NCI-H187 treated with DMSO at 0.1 percent for 48 hours (cell line): ENCODE measurements at regions not wholly inside any gene's neighbourhood (a gene's known extent, or its start where the extent isn't known, plus 50 kb on each side); places are given as distances from the start of the nearest gene placed in this dataset.

Experiments
- DNase-seq: peaks from one replicate; lab custom pipeline; 2025; lab: John Stamatoyannopoulos, UW

DNA sequence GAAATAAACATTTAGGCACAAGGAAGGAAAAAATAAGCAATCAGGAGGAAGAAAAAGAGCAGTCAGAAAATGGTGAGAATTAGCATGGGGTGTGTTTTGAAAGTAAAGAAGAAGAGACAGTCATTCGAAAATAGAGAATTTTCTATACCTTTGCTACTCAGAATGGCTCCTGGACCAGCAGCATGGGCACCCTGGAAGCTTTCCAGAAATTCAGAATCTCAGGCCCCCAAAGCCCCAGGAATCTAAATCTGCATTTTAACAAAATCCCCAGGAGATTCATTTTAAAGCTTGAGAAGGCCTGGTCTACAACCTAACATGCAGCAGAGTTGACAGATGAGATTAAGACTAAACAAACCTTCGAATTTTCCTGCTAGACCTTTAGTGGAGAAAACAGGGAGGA, 131.2 kb upstream of the HDAC9 start:
- DNase-seq: no peak

DNA sequence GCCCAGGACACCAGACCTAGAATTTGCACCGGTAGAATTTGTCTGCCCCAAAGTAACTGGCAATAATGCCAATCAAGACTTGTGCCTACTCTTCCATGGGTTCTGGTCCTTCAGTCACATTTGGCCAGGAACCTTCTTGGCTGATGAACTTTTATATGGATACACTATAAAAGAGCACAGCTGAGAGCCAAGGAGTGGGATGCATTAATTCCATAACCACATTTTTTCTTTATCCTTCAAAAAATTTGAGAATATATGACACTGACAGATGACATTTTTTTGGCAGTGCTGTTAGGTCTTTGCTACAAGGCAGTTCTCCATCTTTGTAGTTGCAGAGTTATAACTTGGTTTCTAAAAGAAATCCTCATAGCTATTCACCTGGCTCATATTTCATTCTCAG, 129.2 kb upstream of the HDAC9 start:
- DNase-seq: no peak

DNA sequence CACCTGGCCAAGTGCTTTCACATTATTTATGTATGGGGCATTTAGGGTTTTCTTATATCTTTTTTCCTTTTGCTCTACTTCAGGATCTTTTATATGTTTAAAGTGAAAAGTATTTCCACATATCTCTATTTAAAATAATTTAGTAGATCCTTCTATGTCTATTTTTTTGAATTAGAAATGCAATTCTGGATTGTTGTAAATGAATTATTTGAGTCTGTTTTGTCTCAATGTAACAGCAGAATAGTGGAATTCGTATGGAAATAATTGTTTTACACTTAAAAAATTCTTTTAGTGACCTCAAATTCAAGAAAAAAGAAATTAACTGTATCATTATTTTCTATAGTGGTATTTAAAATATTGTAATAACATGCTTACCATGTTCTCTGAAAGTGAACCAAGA, 126.5 kb upstream of the HDAC9 start:
- no peak for DNase-seq

DNA sequence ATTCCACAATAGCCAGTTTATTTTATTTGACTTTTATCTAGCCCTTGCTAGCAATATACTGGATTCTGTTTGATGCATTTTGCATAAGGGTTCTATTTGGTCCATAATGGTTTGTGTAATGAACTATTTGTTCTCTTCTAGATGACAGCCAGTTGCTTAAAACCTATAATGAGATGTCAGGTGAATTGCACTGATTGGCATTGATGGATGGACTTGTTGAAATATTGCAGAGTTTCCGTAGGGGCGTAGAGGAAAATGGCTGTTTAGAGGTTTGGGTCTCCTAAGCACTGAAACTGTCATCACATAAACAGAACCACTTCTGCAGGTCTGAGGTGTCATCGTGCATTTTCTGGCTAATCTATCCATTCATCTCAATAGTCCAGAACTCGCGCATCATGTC, 124.9 kb upstream of the HDAC9 start:
- no peak for DNase-seq

DNA sequence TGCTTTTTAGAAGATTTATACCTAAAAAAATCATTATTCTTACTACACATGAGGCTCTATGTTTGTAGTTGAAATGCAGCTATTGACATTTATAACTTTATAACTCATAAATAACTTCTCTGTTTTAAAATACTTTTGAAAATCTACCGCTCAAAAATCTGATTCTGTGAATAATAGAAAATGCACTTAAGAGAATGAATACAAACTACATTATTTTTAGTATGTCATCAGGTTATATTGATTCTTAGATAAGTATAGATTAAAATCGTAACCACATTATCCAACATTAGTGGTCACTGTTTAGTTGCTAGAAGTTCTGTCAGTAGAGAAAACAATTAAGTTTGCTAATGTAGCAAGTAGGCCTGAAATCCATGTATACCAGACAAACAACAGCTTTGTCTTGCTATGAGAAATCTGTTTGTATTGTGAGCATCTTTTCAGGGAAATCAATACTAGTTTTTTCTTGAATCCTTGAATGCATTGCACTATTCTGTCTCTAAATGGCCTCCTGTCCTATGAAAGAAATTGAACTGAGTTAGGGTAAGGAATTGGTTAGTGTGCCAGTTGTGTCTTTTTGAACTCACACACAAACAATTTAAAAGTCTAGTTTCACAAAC, 116.5 kb upstream of the HDAC9 start:
- DNase-seq: no peak

DNA sequence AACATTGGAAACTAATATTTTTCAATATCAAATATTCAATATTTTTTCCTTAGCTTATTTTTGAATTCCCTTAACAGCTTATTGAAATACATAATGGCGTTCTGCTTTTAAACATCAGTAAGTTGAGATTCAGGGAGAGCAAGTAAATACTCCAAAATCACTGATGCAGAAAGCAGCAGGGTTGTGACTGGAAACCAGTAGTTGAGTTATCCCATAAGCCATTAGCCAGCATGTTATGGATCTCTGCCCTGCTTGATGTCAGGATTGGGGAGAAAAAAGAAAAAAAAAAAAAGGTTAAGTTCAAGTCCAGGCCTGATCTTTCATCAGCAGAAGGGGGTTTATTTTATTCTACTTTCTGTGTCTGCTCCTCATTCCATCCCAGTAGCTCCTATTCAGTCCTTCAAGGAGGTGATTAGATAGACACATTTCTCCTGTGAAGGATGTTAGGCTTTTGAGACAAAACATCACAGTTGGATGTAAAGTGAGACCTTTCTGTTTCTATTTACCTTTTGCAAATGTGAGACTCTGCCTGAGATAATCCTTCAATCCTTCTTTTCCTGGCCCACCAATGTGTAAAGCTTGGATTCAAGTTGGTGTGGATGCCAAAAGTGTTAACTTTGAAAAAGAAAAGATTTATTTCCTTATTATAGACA, 110.9 kb upstream of the HDAC9 start:
- DNase-seq: peak; percentile 78

DNA sequence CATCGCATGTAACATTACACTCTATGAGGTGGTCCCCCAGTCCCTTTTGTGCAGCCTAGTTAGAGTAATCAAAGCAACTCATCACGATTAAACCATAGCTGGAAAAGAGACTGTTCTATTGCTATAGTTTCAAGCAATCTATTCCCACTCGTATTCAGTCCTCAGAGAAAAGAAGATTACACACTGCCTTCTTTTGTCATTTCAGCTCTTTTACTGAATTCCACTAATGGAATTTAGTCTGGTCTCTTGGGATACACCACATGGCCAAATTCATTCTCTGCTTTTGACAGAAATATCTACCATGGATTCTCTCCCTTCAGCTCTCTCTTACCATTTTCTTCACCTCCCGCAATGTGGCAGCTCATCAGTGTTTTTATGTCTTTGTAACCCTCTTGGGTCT, 108.9 kb upstream of the HDAC9 start:
- no peak for DNase-seq

DNA sequence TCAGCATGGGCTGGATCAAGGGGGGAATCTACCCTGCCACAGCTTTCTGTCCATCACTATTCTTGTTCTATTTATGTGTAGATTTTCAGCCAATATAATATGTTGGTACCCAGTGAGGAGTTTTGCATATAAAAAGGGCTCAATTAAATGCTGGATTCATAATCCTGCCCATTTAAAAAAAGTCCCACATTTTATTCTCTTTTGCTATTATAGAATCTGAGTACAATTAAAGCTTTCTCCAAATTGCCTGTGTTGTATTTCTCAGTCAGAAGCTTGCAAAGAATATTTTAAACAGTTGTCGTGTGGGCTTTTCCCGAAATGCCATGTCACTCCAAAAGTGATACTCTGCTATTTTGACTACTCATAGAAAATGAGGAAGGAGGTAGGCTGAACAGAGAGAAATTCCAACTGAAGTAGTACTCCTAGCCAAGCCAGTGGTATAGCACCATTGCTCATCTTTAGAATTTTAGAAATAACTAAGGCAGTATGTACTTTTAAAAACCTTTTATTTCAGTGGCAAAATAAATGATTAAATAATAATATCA, 108.3 kb upstream of the HDAC9 start:
- DNase-seq: no peak

DNA sequence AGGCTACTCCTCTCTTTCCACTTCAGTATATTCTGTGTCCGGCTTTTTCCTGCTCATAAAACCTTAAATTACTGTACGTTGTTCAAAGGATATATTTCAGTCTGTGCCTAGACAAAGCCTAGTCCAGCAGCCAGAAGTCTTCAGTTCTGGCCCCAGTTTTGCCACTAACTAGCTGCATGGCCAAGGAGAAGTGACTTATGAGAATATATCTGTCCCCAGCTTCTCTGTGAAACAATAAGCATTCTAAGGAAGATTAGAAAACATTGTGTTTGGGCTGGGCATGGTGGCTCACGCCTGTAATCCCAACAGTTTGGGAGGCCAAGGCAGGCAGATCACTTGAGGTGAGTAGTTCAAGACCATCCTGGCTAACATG, 105.0 kb upstream of the HDAC9 start:
- DNase-seq: no peak

DNA sequence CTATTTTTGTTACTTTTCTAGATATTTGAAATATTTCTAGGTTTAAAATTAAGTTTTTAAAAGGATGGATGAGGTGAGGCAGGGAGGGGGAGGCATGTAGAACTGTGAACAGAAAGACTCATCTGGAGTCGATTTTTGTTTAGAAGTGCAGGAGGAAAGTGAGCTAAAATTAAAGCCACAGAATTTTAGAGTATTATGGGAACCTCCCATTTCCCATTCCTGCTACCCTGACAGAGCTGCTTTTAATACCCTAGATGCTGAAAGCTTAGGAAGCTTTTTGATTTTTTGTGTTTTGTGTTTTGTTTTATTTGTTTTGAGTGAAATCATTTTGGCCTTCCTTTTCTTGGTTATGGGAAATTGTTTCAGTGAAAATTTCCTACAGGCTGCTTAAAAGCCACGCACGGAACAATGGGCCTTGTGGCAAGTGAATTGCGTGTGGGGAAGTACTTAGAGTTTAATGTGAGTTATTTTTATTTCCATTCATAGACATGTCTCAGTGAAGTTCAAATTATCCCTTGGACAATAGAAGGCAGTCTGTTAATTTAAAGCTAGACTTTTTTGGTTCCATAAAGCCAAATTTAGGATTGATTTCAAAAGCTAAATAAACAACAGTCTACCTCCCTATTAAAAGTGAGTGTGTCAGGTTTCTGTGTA, 102.0 kb upstream of the HDAC9 start:
- no peak for DNase-seq

DNA sequence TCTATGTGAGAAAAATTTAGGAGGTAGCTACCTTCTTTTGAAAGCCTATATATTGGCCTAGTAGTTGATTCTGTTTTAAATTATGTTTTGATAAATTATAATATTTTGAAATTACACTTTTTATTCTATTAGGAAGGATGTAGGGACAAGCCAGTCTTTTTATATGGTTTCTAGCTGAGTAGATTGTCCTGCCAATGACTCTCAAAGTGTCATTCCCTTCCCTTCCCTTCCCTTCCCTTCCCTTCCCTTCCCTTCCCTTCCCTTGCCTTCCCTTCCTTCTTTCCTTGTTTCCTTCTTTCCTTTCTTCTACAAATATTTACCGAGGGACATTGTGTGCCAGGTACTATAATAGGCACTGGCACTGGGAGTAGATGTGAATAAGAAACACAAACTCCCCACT, 99.7 kb upstream of the HDAC9 start:
- DNase-seq: no peak

DNA sequence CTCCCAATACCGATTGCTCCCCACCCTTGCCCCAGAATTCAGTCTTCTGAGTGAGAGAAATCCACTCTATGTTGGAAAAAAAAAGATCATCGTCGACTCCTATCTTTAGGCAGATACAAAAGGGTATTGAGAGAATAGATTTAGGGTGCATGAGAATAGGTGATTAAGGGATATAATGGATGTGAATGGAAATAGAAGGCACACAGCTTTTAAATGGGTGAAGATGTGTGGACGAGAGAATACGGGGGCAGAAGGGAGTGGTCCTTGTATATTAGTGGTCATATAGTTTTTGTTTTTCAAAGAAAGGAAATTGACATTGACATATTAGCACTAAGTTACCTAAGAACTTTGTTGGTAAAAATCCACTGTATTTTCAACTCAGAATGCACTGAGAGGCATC, 98.6 kb upstream of the HDAC9 start:
- no peak for DNase-seq

DNA sequence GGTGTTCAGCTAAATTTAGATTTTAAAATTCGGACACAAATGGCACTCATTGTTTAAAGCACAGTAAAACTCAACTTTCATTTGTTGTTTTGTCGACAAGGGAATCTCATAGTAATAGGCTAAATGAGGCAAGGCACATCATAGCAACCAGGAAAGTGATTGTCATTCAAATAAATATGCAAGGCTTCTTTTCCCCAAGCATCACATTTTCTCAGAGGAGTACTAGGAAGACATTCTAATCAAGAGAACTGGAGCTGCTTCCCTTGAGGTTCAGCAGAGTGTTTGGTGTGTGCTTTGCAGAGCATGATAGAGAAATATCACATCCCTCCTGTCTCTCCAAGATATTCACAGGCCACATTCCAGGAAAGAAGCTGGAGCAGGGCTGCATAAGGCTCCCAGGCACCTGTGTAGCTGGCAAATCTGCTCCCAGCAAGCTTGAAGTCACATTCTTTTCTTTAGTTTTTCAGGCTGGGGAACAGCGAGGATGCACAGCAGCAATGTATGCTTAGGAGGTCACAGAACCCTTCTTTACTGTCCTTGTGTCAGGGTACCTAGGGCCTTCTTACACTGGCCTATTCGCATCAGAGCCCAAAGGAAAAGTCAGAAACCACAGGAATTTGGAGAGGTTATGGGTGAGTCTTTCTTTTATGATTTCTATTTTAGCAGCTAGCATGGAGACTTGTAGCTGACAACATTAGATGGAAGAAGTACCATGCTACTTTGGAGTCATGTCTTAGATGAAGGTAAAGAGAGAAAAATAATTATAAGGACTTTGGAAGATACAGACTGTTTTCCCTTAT, 95.9 kb upstream of the HDAC9 start:
- no peak for DNase-seq

DNA sequence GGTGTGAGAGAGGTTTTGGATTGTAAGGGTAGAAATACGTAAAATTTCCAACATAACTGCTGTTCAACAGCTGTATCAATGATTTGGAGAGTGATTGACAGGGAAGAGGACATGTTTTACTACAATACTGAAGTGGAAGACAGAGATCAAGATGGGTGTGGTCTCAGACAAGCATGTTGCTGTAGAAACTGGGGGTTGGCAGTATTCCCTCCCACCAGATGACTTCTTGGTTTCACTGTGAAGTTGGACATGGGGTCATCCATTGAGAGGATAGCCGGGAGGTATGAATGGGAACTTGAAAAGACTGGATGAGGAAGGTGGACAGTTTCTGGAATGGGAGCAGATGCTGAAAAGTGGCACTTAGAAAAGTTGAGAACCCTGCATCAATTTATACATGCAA, 95.3 kb upstream of the HDAC9 start:
- DNase-seq: no peak

DNA sequence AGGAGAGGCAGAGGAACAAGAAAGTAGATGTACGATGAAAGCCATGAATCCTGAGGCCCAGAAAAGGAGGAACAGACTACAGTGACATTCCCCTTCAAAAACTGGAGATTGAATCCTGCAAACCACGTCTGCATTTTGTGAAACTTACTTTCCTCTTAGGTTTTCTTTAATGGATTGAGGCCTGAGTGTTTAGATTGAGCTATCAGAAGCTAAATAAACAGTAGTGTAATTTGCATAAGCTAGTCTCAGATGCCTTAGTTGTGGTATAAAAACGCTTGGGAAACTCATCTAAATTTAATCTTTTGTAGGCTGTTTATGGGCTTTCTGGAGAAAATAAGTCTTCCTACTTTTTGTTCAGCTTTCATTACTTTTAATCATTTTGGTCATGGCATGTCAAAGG, 94.8 kb upstream of the HDAC9 start:
- no peak for DNase-seq

DNA sequence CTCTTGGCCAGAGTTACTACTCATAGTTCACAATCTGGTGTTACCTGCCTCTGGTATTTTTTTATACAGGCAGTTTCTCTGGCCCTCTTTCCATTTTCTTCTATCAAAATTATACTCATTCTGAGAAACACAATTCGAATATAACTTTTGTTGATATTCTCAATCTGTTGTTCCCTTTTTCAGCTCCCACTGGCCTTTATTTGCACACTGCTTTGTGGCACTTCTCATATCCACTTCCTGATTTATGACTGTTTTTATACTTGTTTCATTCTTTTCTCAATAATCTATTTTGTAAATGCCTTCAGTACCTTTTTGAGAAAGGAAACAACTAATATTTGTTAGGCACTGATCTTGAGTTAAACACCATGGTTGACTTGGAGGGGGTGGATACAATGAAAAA, 93.8 kb upstream of the HDAC9 start:
- no peak for DNase-seq

DNA sequence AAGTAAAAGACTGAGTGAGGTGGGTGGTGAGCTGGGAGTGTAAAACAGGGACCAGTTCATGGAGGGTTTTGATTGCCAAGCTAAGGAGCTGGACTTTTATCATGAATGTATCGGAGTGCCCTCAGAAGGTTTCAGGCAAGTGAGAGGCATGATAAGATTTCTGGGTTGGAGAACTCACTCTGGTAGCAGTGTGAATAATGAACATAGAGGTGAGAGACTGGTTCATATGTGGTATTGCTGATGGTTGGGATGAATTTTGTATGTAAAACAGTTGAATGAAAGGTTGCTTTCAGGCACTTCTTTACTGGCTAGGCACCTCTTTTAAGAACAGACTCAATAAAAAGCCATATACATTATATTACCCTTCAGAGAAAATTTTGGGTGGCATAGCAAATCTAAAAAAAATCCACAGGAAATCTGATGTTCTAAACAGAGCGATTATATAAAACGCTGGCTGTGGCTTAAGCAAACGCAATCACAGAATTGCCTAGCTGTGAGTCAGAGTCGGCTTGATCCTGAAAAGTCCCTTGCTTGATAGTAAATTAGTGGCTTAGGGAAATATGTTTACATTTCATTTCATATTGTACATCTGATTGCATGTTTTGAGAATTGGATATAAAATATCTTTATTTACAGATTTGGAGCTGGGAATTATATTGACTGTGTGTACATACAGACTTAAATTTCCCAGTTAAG, 92.9 kb upstream of the HDAC9 start:
- DNase-seq: no peak

DNA sequence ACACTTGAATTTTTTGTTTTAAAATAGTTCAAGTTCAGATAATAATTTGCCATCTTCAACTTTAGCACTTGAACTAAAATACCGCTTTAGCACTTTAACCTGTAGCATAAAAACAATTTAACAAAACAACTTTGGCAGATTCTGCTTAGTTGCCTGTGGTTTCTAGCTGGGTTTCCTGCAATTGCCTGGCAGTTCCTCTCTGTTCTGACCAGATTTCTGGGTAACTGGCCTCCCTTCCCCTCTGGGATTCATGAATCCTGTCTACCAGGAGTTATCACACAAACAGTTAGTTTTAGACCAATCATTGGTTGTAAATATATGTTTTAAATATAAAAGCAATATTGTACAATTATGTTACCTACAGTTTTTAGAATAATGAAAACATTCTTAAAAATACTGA, 89.8 kb upstream of the HDAC9 start:
- no peak for DNase-seq

DNA sequence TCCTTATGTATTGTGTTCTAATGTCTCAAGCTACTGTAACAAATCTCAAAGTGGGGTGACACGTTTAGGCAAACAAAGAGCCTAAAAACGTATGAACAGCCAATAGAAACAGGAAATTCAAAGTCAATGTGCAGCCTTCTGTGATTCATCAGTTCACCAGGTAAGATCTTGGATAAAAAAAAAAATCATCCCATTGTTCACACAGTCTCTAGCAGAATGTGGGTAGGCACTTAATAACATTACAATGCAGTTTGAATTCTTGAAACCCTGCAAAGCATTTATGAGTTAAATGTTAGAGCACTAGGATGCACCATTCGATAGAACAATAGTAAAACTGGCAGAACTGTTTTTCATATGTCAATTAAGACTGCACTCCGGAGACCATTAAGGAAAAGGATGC, 88.2 kb upstream of the HDAC9 start:
- DNase-seq: no peak

DNA sequence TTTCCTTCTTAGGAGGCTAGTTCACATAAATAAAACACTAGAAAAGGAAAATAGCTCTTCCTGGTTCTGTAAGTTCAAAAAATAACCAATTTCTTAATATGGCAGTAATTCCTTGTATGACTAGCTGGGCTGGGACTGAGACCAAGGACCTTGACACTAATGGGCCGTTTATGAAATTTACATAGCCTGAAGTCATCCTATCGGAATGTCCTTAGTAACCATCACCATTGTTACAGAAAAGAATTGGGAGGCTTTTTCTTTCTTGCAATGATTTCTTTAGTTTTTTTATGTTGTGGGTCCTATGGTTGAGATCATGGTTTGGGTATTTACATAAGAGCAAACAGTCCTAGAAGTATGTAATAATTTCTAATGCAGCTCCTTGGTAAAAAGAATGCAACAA, 87.1 kb upstream of the HDAC9 start:
- DNase-seq: no peak

DNA sequence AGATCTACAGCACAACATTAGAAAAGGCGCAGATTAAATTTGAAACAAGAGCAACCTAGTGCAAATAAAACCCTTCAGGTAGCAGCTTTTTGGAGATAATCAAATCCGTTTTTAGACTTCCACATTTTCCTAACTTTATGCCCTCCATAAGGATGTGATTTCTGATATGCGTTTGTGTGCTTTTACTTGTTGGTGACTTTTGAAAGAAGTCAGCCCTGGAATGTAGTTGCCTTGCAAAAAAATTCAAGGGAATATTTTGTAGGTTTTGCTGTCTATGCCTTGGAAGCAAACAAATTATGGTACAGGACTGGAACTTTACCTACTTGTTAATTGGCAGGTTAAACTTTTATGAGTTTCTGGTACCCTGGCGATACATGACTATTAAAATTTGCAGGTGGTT, 86.7 kb upstream of the HDAC9 start:
- DNase-seq: no peak

DNA sequence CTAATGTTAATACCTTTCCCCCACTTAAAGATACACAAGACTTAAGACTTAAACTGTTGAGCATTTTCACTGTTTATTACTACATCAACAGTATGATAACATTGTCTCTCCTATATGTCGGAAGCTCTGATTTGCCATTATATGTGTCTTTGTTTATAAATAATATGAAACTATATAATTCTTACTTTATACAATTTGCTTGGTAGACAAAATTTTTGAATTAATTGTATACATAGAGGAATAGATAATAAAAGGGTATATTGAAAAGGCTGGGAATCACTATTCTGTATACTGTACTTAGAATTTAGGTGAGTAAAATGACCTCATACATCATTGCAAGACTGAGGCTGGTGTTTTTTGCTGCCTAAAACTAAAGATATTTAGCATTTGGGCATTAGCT, 82.1 kb upstream of the HDAC9 start:
- DNase-seq: no peak
